Liver (tissue), 8 donors: ENCODE measurements at regions not wholly inside any gene's neighbourhood (a gene's known extent, or its start where the extent isn't known, plus 50 kb on each side); places are given as distances from the start of the nearest gene placed in this dataset.

Experiments used
- DNase-seq: peaks from one replicate; pipeline ENCODE4 v3.0.0-alpha.2; 2017; ENCODE audit warnings: low spot score
- H3K27ac ChIP-seq, 2 donors: one replicate each; pipeline ENCODE4 v1.7.0; 2013; ENCODE audit warnings: inconsistent platforms in 2 of 2, low read length in 2 of 2, control low read depth in 1 of 2, low read depth in 1 of 2, mild to moderate bottlenecking in 1 of 2
- H3K27me3 ChIP-seq, 4 donors: one replicate each; pipeline versions ENCODE4 v1.6.1 to v1.7.0; 2013; ENCODE audit warnings: low read length in 3 of 4, inconsistent platforms in 1 of 4, mild to moderate bottlenecking in 1 of 4, moderate library complexity in 1 of 4; ENCODE audit not compliant: control insufficient read depth in 4 of 4, insufficient read depth in 4 of 4
- H3K36me3 ChIP-seq, 4 donors: one replicate each; pipeline versions ENCODE4 v1.6.1 to v1.7.0; 2013; ENCODE audit warnings: low read length in 3 of 4, mild to moderate bottlenecking in 3 of 4, low read depth in 1 of 4, moderate library complexity in 1 of 4; ENCODE audit not compliant: control insufficient read depth in 4 of 4, insufficient read depth in 3 of 4
- H3K4me1 ChIP-seq, 4 donors: one replicate each; pipeline versions ENCODE4 v1.6.1 to v1.7.0; 2013; ENCODE audit warnings: low read length in 3 of 4, mild to moderate bottlenecking in 3 of 4, moderate library complexity in 1 of 4; ENCODE audit not compliant: control insufficient read depth in 4 of 4, insufficient read depth in 4 of 4
- H3K4me3 ChIP-seq, 3 donors: one replicate each; pipeline versions ENCODE4 v1.6.1 to v1.7.0; 2013; ENCODE audit warnings: low read length in 3 of 3, control low read depth in 1 of 3, low read depth in 1 of 3, mild to moderate bottlenecking in 1 of 3
- H3K9ac ChIP-seq, 2 donors: one replicate each; pipeline ENCODE4 v1.7.0; 2013; ENCODE audit warnings: low read length in 2 of 2, mild to moderate bottlenecking in 2 of 2, moderate library complexity in 2 of 2, control low read depth in 1 of 2, low read depth in 1 of 2
- H3K9me3 ChIP-seq, 4 donors: one replicate each; pipeline versions ENCODE4 v1.6.1 to v1.7.0; 2013; ENCODE audit warnings: low read length in 3 of 4; ENCODE audit not compliant: control insufficient read depth in 4 of 4
- ATF3 ChIP-seq: IDR thresholded peaks from 2 replicates; pipeline ENCODE4 v1.6.1; 2016; ENCODE audit warnings: antibody characterized with exemption
- CTCF ChIP-seq: fragments of 150-350 bp; IDR thresholded peaks from 2 replicates; pipeline ENCODE4 v1.5.1; 2017; ENCODE audit warnings: improper control_type of control experiment, low read depth, low read length; ENCODE audit not compliant: missing input control
- EGR1 ChIP-seq, 2 donors: IDR thresholded peaks; 2 replicates each; pipeline ENCODE4 v1.6.1; 2016 to 2018; ENCODE audit warnings: antibody characterized with exemption in 2 of 2, low read depth in 2 of 2
- FOXA1 ChIP-seq: IDR thresholded peaks from 2 replicates; pipeline ENCODE4 v1.6.1; 2016; ENCODE audit warnings: antibody characterized with exemption
- FOXA2 ChIP-seq: IDR thresholded peaks from 2 replicates; pipeline ENCODE4 v1.6.1; 2016; ENCODE audit warnings: antibody characterized with exemption
- GABPA ChIP-seq, 2 donors: IDR thresholded peaks in 1 of 2; conservative IDR thresholded peaks in 1 of 2; 2 replicates each; pipeline ENCODE4 v1.6.1; 2016; ENCODE audit warnings: antibody characterized with exemption in 2 of 2, mild to moderate bottlenecking in 1 of 2, moderate library complexity in 1 of 2
- HNF4A ChIP-seq, 2 donors: conservative IDR thresholded peaks; 2 replicates each; pipeline ENCODE4 v1.6.1; 2016; ENCODE audit warnings: antibody characterized with exemption in 2 of 2, mild to moderate bottlenecking in 2 of 2
- HNF4G ChIP-seq: IDR thresholded peaks from 2 replicates; pipeline ENCODE4 v1.6.1; 2016; ENCODE audit warnings: antibody characterized with exemption
- JUND ChIP-seq, 2 donors: IDR thresholded peaks; 2 replicates each; pipeline ENCODE4 v1.6.1; 2016; ENCODE audit warnings: antibody characterized with exemption in 2 of 2
- MAX ChIP-seq: IDR thresholded peaks from 2 replicates; pipeline ENCODE4 v1.6.1; 2016; ENCODE audit warnings: antibody characterized with exemption
- NR2F2 ChIP-seq: IDR thresholded peaks from 2 replicates; pipeline ENCODE4 v1.6.1; 2016; ENCODE audit warnings: antibody characterized with exemption
- RAD21 ChIP-seq, 2 donors: IDR thresholded peaks; 2 replicates each; pipeline ENCODE4 v1.6.1; 2016; ENCODE audit warnings: antibody characterized with exemption in 2 of 2, mild to moderate bottlenecking in 2 of 2
- REST ChIP-seq: IDR thresholded peaks from 2 replicates; pipeline ENCODE4 v1.6.1; 2016; ENCODE audit warnings: antibody characterized with exemption, mild to moderate bottlenecking
- RXRA ChIP-seq, 2 donors: IDR thresholded peaks; 2 replicates each; pipeline ENCODE4 v1.6.1; 2017 to 2018; ENCODE audit warnings: antibody characterized with exemption in 2 of 2, mild to moderate bottlenecking in 1 of 2
- SP1 ChIP-seq: IDR thresholded peaks from 2 replicates; pipeline ENCODE4 v1.6.1; 2018; ENCODE audit warnings: antibody characterized with exemption, mild to moderate bottlenecking
- TAF1 ChIP-seq: conservative IDR thresholded peaks from 2 replicates; pipeline ENCODE4 v1.6.1; 2016; ENCODE audit warnings: antibody characterized with exemption, mild to moderate bottlenecking
- YY1 ChIP-seq: IDR thresholded peaks from 2 replicates; pipeline ENCODE4 v1.6.1; 2016; ENCODE audit warnings: antibody characterized with exemption, mild to moderate bottlenecking
- ZBTB33 ChIP-seq: IDR thresholded peaks from 2 replicates; pipeline ENCODE4 v1.6.1; 2016; ENCODE audit warnings: antibody characterized with exemption
- WGBS: extraction: QIAGEN DNeasy Blood & Tissue Kit; methylation state at CpG from one replicate; pipeline ENCODE4 v1.1.7; 2013; 5-methylcytosine and 5-hydroxymethylcytosine counted together
- donor health status: healthy.
- donor health status: healthy.
- donor health status: healthy.
- donor health status: healthy.
- donor health status: healthy.

- H3K4me1 ChIP-seq, result no peaks in the 10 kb centered on the region
- no peaks in the 10 kb centered on the region for H3K36me3 ChIP-seq
- WGBS, result 81% methylated on average over 6 of the region's 6 CpGs
- no peaks in the 10 kb centered on the region for H3K27me3 ChIP-seq
- DNase-seq, result no peak
- H3K27ac ChIP-seq, result no peak overlapping the region
- H3K4me3 ChIP-seq, result no peak overlapping the region
- TF ChIP-seq FOXA1 (no peak), YY1 (no peak), ZBTB33 (no peak), CTCF (no peak), HNF4A (conservative IDR thresholded peaks at IDR 0.05) (no peak), HNF4G (no peak), EGR1 (IDR thresholded peaks at IDR 0.05; ENCODE audit: low read depth in 2 of 2) (no peak), JUND (IDR thresholded peaks at IDR 0.05) (no peak), ATF3 (no peak), SP1 (no peak), NR2F2 (no peak), RAD21 (IDR thresholded peaks at IDR 0.05) (no peak), TAF1 (no peak), REST (no peak), RXRA (IDR thresholded peaks at IDR 0.05) (no peak)
- H3K9ac ChIP-seq, result no peak overlapping the region
- H3K9me3 ChIP-seq, result no peaks in the 10 kb centered on the region
Measured at GRCh38 chr3:72538070-72538745, 310.0 kb downstream of the SHQ1 start.

GRCh38 chr3:72537448-72537847 lies 310.8 kb downstream of the SHQ1 start:
- no peaks in the 10 kb centered on the region for H3K36me3 ChIP-seq
- DNase-seq, result no peak
- no peak overlapping the region for H3K27ac ChIP-seq
- H3K9me3 ChIP-seq, result no peaks in the 10 kb centered on the region
- H3K27me3 ChIP-seq, result no peaks in the 10 kb centered on the region
- H3K4me1 ChIP-seq, result no peaks in the 10 kb centered on the region
- 94% methylated on average over 6 of the region's 6 CpGs for WGBS
- H3K9ac ChIP-seq, result no peak overlapping the region
- no peak overlapping the region for H3K4me3 ChIP-seq
- TF ChIP-seq GABPA (IDR thresholded peaks at IDR 0.05 in 1 of 2, conservative IDR thresholded peaks at IDR 0.05 in 1 of 2) (no peak), JUND (IDR thresholded peaks at IDR 0.05) (no peak), ZBTB33 (no peak), FOXA1 (no peak), MAX (no peak), RAD21 (IDR thresholded peaks at IDR 0.05) (no peak), YY1 (no peak), FOXA2 (no peak), REST (no peak), SP1 (no peak), HNF4G (no peak), EGR1 (IDR thresholded peaks at IDR 0.05; ENCODE audit: low read depth in 2 of 2) (no peak)
